Neural progenitor cell (in vitro differentiated cells): ENCODE measurements at regions not wholly inside any gene's neighbourhood (a gene's known extent, or its start where the extent isn't known, plus 50 kb on each side); places are given as distances from the start of the nearest gene placed in this dataset.

ENCODE experiments used
- CTCF ChIP-seq: fragments of 200-600 bp; sonication (generic); IDR thresholded peaks from 2 replicates; pipeline ENCODE4 v1.5.1; 2017; ENCODE audit warnings: antibody characterized with exemption, mild to moderate bottlenecking
- EZH2phosphoT487 ChIP-seq: fragments of 200-600 bp; sonication (generic); IDR thresholded peaks from 2 replicates; pipeline ENCODE4 v1.6.1; 2017; ENCODE audit warnings: antibody characterized with exemption

DNA sequence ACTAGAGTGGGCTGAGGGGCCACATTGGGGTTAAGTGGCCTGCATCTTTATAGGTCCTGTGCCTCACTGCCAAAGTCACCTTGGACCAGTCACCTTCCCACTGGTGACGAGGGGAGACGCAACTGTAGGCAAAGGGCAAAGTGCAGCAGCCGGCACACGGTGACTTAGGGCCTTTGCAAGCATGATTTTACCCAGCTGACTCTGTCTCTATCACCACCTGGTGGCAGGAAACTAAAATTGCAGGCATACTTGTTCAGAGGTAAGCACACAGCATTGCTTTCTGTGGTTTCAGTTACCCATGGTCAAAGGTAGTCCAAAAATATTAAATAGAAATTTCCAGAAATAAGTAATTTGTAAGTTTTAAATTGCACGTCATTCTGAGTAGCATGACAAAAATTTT lies 1164.4 kb downstream of the BRD1 start:
- TF ChIP-seq CTCF (peak; percentile 65), EZH2phosphoT487 (no peak)
